ENCODE measurements at regions not wholly inside any gene's neighbourhood (a gene's known extent, or its start where the extent isn't known, plus 50 kb on each side); places are given as distances from the start of the nearest gene placed in this dataset.
A peak's percentile ranks its signal among the peaks of the same experiment; 100 is the strongest.

DNA sequence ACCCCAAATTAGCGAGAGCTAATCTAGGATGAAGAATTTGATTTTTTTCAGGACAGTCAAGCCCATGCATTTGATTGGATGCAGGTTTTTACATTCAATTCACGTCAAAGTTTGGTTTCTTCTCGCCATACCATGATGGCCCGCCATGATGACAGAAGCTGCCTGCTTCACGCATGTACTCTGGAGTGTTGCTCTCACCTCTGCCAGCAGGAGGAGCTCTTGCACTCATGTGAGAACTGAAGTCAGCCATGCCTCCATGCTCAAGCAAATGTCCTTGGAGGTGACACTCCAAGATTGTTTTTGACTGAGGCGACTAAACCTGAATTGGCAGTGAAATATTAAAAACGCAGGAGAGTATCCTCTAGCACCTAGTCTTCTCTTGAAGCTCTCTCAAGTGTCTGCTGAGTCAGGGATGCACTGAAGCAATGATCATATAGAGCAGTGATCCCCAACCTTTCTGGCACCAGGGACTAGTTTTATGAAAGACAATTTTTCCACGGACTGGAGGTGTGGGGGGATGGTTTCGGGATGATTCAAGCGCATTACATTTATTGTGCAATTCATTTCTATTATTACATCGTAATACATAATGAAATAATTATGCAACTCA is 120.9 kb downstream of the SAMMSON start:
- TF ChIP-seq, protein P1, sequence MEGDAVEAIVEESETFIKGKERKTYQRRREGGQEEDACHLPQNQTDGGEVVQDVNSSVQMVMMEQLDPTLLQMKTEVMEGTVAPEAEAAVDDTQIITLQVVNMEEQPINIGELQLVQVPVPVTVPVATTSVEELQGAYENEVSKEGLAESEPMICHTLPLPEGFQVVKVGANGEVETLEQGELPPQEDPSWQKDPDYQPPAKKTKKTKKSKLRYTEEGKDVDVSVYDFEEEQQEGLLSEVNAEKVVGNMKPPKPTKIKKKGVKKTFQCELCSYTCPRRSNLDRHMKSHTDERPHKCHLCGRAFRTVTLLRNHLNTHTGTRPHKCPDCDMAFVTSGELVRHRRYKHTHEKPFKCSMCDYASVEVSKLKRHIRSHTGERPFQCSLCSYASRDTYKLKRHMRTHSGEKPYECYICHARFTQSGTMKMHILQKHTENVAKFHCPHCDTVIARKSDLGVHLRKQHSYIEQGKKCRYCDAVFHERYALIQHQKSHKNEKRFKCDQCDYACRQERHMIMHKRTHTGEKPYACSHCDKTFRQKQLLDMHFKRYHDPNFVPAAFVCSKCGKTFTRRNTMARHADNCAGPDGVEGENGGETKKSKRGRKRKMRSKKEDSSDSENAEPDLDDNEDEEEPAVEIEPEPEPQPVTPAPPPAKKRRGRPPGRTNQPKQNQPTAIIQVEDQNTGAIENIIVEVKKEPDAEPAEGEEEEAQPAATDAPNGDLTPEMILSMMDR (IDR thresholded peaks at IDR 0.05; ENCODE audit: low read depth, low read length, missing control alignments), result peak; percentile 80
- H3K4me3 ChIP-seq (replicated peaks; ENCODE audit: low read depth, low read length), result no peak overlapping the region
- DNase-seq (ENCODE audit: extremely low read depth, low read depth), result peak; percentile 25

DNA sequence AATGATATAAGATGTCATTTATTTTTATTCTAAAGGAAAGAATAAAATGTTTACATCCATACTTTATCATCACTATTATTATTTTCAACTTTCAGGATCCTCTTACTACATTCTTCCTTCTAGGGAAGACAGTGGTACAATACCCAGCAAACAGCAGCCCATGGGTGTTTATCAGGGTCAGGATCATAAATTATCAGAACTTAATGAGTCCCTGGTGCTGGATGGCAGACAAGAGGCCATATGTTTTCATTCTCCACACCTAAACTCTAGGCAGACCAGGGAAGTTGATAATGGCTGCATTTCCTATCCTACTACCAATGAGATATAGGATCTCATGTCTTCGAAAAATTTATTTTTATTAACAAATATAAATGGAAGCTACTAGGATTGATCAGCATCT is 127.7 kb downstream of the SAMMSON start:
- TF ChIP-seq, protein P1 (IDR thresholded peaks at IDR 0.05; ENCODE audit: low read depth, low read length, missing control alignments), result no peak
- DNase-seq (ENCODE audit: extremely low read depth, low read depth), result no peak
- no peak overlapping the region for H3K4me3 ChIP-seq (replicated peaks; ENCODE audit: low read depth, low read length)

DNA sequence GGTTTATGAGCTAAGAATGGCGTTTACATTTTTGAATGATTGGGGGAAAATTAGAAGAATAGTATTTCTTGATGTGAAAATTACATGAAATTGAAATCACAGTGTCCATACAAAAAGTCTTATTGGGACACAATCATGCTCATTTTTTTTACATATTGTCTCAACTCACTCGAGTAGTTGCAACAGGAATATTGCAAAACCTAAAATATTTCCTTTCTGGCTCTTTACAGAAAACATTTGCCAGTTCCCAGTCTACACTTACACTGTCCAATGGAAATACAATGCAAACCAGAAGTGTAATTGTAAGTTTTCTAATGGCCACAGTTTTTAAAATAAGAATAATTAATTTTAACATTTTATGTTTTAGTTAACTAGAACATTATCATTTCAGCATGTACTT is 137.8 kb downstream of the SAMMSON start:
- no peak overlapping the region for H3K4me3 ChIP-seq (replicated peaks; ENCODE audit: low read depth, low read length)
- TF ChIP-seq, protein P1 (IDR thresholded peaks at IDR 0.05; ENCODE audit: low read depth, low read length, missing control alignments), result no peak
- no peak for DNase-seq (ENCODE audit: extremely low read depth, low read depth)

DNA sequence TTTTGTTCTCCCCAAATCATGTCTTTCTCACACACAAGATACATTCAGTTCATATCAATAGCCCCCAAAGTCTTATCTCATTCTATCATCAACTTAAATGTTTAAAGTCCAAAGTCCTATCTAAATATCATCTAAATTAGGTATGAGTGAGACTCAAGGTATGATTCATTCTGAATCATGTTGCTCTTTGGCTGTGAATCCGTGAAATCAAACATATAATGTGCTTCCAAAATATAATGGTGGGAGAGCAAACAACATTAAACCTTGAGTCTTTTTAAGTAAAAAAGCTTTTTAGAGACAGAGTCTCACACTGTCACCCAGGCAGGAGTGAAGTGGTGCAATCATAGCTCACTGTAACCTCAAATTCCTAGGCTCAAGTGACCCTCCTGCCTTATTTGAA is 139.1 kb downstream of the SAMMSON start:
- TF ChIP-seq, protein P1 (IDR thresholded peaks at IDR 0.05; ENCODE audit: low read depth, low read length, missing control alignments), result no peak
- DNase-seq (ENCODE audit: extremely low read depth, low read depth), result no peak
- H3K4me3 ChIP-seq (replicated peaks; ENCODE audit: low read depth, low read length), result no peak overlapping the region
